Fibroblast of skin of left biceps (primary cell): ENCODE measurements at regions not wholly inside any gene's neighbourhood (a gene's known extent, or its start where the extent isn't known, plus 50 kb on each side); places are given as distances from the start of the nearest gene placed in this dataset.
"Not testable (repeated sequence)": the region's sequence is repeated elsewhere in the genome, so short reads cannot be mapped to it uniquely, and the experiment has no call there.

Experiments used
- DNase-seq, 2 experiments: peaks; one replicate each; pipeline ENCODE4 v3.0.0-alpha.2; 2013; ENCODE audit warnings: low read depth in 2 of 2

DNA sequence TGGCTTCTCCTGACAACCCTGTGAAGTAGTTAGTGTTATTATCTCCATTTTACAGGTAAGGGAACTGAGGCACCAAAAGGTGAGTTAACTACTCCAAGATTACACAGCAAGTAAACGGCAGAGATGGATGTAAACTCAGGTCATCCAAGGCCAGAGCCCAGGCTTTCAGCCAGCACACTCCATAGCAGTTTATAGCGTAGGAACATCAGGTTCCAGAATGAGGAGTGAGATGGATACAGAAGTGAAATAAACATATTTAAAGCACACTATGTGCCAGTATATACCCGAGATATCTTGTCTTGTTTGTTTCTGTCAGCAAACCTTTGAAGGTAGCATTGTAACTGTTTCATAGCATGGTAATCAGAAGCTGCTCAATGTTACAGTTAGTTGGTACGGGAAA, 279.0 kb downstream of the OXSM start:
- DNase-seq, result no peak

DNA sequence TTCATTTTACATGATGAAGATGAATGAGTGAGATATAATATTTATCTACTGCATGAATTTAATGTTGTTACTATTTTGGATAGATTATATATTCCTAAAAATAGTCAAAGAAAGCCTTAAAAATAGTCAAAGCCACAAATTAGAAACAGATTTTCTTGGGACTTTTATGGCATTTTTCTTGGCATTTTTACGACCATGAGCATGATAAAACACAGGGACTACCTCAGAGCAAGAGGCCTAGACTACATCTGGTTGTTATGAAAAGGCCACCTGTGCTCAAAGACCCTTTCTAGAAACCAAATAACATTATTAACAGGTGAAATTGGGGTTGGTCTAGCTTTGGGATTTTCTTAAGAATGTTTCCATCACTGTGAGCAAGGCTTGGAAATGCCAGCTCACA, 281.0 kb downstream of the OXSM start:
- no peak for DNase-seq

DNA sequence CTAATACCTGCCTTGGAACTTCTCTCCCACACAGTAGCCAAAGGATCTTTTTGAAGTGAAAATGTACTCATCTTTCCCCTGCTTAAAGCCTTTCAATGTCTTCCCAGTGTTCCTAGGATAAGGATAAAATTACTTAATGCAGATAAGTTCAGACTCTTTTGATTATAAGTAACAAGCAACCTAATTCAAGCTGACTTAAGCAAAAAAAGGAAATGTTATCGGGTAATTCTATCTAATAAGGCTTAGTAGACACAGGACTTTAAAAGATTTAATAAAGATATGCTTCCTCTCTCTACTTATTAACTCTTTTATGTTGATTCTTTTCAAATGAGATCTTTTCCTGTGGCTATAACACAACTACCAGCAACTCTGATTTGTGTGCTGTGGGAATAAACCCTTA, 284.2 kb downstream of the OXSM start:
- DNase-seq, result no peak

DNA sequence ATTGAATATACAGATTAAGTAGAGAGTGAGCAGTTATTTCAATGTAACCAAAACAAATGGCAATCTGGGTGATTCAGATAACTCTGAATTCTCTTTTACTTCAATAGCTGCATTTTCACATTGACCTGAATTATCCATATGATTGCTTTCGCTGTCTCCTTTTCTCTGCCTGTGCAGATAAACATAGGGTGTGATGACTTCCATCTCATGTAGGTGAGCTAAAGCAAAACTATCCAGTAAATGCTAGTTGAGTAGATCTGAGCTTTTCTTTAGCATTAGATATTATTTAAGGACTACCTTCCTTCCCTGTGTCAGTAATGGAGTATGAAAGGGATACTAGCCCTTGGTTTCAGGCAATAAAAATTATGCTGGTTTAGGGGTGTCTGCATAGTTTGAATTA, 288.6 kb downstream of the OXSM start:
- DNase-seq, result no peak

DNA sequence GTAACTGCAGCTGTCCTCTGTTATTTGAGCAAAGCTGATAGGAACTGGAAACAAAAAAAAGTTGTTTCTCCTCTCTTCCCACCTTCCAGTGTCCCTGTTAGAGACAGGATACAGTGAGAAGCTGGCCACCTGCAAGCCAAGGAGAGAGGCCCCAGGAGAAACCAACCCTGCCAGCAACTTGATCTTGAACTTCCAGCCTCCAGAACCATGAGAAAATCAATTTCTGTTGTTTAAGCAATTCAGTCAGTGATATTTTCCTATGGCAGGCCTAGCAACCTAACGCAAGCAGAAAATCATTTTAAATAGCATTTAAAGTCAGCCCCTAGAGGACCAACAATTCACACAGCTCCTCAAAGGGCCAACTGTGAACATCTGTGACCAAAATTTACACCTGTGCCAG, 291.3 kb downstream of the OXSM start:
- DNase-seq, result no peak

DNA sequence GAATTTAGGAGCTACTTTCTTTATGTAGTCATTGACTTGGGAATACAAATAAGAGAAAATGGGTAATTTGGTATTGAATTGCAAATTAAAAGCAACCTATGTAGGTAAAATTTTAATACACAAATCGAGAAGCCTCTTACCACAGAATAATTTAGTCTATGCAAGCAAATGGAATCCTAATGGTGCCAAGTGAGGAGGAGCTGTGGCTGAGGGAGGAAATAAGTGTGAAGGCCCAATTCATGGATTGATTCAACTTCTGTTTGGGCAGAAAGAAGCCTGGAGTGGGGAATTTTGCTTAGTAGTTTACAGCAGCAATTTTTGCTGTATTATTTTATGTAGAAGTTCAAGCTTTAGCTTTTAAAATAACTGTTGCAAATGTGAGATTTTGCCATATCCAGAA, 291.9 kb downstream of the OXSM start:
- DNase-seq, result no peak

DNA sequence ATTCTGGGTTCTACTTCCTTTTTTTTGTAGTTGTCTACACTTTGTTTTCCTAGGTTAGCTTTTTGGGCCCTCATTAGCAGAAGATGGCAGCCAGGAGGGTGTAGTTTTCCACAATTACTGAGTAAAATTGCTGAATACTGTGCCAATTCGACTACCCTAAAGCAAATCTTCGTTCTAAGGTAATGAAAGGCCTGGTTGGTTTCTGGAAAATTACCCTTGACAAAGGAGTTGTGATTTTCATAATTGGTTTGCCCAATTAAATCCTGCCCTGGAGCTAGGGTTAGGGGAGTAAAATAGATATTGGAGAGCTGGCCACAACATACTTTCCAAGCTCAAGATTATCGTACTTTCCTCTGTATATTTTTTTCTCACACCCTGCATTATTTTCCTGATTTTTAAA, 293.0 kb downstream of the OXSM start:
- DNase-seq, result no peak

DNA sequence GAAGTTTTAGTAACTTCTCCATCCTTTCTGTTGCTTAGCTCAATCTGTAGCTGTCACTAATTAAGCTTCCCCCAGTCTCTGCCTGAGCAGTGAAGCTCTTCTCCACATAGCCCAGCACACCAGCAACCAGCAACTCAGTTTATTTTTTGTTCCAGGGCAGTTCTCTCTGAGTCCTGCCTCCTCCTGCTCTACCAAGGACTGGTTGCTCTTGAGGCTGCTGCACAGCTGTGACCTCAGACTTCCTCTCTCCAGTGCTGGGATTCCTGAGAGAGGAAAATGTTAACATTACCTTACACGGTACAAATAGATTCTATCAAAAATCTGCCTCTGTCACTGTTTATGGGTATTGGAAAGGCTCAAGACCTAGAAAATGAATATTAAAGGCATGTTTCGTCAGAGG, 294.7 kb downstream of the OXSM start:
- DNase-seq, result no peak

DNA sequence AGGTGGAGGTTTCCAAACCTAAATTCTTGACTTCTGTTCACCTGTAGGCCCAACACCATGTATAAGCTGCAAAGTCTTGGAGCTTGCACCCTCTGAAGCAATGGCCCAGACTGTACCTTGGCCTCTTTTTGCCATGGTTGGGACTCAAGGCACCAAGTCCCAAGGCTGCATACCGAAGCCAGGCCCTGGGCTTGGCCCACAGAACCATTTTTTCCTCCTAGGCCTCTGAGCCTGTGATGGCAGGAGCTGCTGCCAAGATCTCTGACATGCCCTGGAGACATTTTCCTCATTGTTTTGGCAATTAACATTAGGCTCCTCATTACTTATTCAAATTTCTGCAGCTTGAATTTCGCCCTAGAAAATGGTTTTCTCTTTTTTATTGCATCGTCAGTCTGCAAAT, 297.9 kb downstream of the OXSM start:
- no peak for DNase-seq

DNA sequence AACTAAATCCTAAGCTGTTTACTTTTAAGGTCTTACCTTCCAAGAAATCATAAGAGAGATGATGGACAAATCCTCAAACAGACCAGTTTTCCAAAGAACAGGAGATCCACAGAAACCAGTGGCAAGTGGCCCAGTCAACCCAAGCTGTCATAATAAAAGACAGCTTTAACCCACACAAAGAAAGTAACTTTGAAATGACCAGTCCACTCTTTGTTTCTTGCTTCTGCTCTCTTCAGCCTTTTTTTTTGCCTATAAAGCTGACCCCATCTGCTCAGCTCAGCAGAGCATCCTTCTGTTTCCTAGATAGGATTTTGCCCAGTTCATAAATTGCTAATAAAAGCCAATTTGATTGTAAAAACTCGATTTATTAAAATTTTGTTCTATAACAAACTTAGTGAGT, 299.4 kb downstream of the OXSM start:
- no peak for DNase-seq

DNA sequence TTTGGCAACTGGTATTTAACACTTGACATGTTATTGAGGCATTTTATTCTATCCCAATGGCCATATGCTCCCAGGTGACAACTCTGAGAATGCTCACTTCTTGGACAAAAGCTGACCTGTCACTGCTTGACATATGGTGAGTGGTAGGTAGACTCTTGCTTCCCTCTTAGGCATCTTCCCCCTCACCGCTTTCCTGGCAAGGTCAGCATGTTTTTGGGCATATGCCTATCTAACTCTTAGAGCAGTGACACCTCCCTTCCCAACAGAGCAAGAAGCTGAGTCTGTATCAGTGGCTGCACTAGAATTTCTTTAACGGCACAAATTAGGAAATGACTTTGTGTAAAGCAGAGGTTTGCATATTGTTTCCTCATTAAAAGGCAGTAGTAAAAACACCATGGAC, 300.7 kb downstream of the OXSM start:
- DNase-seq, result no peak

DNA sequence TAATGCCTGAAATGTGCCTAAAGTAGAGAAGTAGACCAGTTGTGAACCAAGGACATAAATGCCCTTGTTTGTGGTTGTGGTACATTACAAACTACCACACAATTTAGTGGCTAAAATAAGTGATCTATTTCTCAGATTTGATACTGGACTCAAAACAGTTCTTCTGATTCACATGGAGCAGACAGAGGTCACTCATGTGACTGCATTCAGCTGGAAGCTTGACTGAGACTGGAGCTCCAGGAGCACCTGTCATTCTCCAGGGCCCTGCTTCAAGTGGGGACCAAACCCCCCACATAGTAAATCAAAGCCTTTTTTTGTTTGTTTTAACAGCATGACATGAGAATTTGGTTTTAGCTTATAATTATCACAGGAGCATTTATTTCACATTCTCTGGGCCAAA, 301.2 kb downstream of the OXSM start:
- no peak for DNase-seq

DNA sequence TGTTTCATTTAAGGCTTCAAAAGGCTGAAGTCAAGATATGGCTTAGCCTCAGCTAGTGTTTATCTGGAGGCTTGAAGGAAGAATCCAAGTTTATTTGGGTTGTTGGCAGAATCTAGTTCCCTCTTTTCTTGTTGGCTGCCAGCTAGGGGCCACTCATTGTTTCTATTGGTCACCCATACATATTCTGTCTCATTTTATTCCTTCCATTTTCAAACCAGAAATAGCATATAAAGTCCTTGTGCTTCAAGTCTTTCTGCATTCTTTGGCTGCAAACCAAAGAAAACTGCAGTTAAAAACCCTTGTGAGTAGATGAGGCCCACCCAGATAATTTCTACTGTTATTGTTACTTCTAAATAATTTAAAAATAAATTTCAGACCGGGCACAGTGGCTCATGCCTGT, 301.7 kb downstream of the OXSM start:
- no peak for DNase-seq

DNA sequence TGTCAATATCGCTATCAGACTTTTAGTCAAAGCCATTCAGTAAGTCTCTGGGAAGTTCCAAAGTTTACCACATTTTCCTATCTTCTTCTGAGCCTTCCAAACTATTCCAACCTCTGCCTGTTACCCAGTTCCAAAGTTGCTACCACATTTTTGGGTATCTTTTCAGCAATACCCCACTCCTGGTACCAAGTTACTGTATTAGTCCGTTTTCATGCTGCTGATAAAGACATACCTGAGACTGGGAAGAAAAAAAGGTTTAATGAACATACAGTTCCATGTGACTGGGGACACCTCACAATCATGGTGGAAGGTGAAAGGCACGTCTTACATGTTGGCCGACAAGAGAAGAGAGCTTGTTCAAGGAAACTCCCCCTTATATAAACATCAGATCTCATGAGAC, 307.2 kb downstream of the OXSM start:
- DNase-seq, result not testable (repeated sequence)

DNA sequence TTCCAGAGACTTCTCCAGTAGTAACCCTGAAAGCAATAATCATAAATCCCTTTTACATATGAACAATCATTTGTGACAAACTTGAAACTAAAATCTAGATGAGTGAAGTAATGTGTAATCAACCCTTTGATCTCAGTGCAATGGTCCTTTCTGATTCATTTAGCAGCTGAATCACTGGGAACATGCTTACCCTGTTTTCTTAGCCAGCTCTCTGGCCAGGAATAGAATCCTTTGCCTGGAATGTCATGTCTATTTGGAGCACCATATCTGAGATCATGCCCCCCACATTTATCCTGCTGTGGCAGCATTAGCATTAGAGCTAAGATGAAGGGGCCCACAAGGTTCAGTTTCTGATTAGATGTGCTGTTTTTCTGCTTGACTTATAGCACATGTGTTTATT, 309.8 kb downstream of the OXSM start:
- DNase-seq, result no peak

DNA sequence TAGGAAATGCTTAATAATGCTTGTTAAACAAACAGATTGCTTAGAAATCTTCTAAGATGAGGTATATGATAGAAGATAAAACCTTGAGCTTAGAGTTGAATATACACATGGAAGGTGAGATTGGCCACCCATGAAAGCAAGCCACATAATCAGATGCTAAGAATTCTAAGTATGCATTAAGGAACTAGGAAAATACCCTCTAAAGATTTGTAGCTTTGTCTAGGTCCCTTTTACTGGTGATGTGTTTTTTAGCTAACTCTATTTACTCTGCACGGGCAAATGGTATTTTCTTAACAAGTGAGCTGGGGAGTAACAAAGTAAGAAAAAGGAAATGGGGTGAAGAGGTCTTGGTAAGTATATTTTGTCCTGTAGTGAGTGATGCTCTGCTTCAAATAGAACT, 310.3 kb downstream of the OXSM start:
- DNase-seq, result no peak

DNA sequence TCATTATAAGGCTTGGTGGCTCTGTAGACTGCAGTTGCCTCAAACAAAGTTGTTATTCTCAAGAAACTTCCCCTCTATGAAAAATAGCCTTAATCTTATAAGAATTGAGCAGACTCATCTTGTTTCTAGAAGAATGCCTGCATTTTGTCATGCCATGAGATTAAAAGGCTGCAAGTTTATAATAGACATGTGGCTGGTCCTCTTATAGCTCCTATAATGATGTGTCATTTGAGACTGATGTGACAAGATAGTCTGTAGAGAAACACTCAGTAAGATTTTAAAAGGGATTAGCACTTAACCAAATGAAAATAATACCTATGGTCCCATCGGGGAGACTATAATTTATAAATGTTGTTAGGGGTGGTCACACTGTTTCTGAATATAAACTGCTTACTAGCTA, 312.5 kb downstream of the OXSM start:
- no peak for DNase-seq

DNA sequence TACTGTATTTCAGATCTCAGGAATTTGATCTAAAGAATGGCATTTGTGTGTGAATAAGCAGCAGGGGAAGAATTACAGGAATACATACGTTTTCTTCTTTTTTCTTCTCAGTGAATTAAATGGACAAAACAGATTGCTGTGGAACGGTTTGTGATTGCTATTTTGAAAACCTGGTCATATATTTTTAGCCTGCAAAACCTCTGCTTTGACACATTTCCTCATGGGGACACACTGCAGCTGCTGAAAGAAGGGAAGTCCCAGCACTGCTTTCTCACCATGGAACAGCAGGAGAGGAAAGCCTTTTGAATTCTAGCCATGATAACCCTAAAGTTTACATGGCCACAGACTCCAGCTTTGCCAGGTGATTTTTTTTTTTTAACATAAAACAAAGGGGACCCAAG, 315.0 kb downstream of the OXSM start:
- DNase-seq, result no peak

DNA sequence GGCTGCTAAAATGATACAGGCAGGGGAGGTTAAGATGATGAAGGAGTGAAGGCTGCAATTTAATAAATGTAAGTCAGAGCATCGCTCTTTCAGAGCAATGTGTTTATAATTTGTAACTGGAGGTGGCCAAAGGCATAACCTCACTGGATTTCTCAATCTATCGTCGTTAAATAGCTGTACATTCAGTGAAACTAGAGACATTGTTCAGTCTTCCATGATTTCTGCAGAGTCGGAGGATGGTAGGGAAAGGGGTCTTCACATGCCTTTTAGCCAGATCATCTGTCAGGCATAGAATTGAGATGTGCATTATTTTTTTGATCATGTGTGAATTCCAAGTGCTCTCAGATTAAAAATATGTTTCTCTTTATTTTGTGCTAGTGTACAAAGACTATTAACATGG, 315.4 kb downstream of the OXSM start:
- DNase-seq, result no peak

DNA sequence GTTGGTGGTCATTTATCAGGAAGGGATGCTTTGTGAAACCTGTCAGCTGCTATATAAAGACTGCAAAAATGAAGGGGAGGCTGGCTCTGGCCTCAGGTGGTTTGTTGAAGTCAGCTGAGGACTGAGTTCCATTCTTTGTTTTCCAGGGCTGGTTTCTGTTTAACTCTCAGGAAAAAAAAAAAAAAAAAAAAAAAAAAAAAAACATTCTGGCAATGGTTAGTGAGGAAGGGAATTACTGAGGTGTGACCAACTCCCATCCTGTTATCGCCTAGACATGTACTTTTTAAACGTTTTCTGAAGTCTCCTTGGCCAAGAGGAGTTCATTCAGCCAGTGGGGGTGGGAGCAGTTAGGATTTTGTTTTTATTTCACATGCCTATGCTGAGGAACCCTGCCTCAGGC, 316.3 kb downstream of the OXSM start:
- DNase-seq, result no peak

DNA sequence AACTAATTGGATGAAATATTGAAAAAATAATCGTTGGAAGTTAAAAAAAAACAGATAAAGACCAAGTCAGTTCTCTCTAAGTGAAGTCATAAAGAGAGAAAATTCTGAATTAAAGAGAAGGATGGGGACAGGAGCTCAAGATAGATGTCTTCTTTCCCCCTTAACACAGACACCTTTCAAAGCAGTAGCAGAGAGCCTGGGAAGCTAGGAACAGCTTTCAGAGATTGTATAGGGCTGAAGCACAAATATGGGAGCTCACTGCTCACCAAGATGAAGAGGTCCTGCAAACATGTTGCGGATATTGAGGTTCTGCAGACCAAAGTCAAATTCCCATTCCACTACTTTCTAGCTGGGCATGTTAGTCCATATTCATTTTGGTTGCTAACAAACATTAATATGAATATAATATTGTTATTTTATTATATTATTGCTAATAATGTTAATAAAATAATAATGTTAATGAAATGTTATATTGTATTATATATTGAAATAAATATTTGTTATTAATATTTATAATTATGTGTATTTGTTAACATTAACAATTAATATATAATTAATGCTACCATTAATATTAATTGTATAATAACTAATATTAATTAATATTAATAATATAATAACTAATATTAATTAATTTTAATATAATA, 319.1 kb downstream of the OXSM start:
- no peak for DNase-seq

DNA sequence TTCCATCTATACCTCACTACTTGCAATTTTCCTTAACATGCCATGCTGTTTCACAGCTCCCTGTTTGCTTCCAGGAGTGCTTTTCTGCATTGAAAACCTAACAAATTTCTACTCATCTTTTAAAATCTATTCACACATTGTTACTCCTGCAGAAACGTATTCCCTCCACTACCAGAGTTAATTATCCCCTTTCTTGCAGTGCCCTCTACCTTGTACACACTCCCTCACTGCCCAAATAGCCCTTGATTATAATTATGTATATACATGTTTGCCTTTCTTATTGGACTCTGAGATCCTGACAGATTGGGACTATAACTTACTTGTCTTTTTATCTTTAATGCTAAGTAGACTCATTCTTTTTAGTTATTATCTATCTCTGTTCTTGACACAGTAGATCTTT, 325.0 kb downstream of the OXSM start:
- DNase-seq, result no peak

DNA sequence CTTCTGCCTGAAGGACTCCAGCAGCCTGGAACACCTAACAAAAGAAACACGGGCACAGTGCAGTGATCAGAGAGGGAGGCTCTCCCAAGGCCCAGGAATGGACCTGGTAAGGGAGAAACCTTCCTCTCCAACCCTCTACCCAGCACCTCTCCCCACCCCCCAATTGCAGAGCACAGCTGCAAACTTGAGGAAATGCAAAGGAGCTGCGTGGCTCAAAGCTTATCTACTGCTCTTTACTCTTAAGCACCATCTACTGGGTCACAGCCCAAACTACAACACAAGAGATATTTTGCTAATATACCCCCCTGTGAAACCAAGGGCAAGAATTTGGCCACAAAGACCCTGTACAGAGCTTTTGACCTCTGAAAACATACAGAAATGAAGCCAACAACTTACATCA, 328.3 kb downstream of the OXSM start:
- no peak for DNase-seq

DNA sequence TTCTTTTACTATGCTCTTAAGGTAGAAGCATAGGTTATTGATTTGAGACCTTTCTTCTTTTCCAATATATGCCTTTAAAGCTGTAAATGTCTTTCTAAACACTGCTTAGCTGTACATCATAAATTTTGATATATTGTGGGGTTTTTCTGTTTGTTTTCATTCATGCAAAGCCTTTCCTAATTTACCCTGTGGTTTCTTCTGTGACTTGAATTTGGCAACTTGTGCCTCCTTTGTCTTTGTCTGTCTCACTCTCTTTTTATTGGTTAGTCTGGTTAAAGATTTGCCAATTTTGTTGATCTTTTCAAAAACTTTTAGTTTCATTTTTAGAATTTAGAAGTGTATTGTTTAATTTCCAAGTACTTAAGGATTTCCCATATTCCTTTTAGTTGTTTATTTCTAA, 343.1 kb downstream of the OXSM start:
- DNase-seq, result no peak

DNA sequence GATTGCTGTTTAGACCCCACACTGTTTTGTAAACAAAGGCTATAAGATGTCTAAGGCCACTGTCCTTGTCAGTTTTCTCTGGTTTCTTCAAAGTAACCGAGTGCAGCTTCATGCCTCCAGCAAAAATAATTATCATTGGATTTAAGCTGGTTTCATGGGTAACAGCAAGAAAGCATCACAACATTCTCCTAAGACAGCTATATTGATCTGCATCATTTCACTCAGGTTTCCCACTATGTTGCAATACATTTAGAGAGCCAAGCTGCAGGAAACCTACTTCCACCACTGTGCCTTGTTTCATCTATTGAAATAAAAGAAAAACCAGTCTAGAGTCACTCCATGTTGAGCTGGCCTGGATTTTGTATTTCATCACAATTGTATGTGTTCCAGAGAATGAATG, 351.4 kb downstream of the OXSM start:
- no peak for DNase-seq
